ENCODE measurements at regions not wholly inside any gene's neighbourhood (a gene's known extent, or its start where the extent isn't known, plus 50 kb on each side); places are given as distances from the start of the nearest gene placed in this dataset.

DNA sequence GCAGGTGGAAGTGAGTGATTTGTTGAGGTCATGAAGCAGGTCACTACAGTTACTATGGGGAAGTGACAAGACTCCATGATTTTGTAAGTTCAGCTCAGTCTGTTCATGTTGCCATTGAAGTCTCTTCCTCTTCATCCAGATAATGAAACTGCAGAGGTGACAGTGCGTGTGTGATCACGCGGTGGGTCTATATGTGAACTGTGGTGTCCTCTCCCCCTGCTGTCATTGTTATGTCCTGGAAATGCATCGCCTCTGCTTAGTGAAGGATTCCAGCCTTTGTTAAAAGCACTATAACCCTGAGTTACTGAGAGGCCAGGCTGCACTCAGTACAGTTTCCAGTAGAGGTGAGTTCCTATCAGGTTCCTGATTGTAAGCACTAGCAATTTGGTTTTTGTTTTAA is 216.2 kb upstream of the RMST start:
- no peak for TF ChIP-seq TOX (CRISPR knock-in tag; IDR thresholded peaks at IDR 0.05; ENCODE audit: borderline replicate concordance)
- TF ChIP-seq, protein P1, sequence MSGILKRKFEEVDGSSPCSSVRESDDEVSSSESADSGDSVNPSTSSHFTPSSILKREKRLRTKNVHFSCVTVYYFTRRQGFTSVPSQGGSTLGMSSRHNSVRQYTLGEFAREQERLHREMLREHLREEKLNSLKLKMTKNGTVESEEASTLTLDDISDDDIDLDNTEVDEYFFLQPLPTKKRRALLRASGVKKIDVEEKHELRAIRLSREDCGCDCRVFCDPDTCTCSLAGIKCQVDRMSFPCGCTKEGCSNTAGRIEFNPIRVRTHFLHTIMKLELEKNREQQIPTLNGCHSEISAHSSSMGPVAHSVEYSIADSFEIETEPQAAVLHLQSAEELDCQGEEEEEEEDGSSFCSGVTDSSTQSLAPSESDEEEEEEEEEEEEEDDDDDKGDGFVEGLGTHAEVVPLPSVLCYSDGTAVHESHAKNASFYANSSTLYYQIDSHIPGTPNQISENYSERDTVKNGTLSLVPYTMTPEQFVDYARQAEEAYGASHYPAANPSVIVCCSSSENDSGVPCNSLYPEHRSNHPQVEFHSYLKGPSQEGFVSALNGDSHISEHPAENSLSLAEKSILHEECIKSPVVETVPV (CRISPR knock-in tag; IDR thresholded peaks at IDR 0.05) = no peak
- TF ChIP-seq ZFP3 (CRISPR knock-in tag; IDR thresholded peaks at IDR 0.05) = no peak
- TF ChIP-seq, protein P2, sequence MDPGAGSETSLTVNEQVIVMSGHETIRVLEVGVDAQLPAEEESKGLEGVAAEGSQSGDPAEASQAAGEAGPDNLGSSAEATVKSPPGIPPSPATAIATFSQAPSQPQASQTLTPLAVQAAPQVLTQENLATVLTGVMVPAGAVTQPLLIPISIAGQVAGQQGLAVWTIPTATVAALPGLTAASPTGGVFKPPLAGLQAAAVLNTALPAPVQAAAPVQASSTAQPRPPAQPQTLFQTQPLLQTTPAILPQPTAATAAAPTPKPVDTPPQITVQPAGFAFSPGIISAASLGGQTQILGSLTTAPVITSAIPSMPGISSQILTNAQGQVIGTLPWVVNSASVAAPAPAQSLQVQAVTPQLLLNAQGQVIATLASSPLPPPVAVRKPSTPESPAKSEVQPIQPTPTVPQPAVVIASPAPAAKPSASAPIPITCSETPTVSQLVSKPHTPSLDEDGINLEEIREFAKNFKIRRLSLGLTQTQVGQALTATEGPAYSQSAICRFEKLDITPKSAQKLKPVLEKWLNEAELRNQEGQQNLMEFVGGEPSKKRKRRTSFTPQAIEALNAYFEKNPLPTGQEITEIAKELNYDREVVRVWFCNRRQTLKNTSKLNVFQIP (CRISPR knock-in tag; IDR thresholded peaks at IDR 0.05; ENCODE audit: borderline replicate concordance, low read depth) = no peak
- no peak for TF ChIP-seq SNAI2 (CRISPR knock-in tag; IDR thresholded peaks at IDR 0.05)

Data from SK-N-SH treated with all-trans-retinoic acid at 6 μM for 48 hours (cell line).